ENCODE measurements at regions not wholly inside any gene's neighbourhood (a gene's known extent, or its start where the extent isn't known, plus 50 kb on each side); places are given as distances from the start of the nearest gene placed in this dataset.
"Not testable (repeated sequence)": the region's sequence is repeated elsewhere in the genome, so short reads cannot be mapped to it uniquely, and the experiment has no call there.

DNA sequence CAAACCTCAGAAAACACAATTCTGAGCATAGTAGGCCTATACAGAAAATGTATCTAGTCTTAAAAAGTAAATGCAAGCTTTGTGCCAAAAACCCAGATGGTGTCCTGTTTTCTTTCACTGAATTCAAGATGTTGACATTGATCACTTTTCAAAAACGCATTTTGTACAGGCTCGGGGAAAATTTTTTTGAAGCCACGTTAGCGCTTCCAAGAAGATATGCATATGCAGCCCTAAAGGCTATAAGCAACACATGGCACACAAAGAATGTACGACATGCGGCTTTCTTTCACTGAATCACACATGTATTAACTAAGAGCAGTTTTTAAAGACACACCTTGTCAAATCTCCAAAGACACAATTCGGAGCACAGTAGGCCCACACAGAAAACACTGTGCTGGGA lies 115.4 kb downstream of the MRPL57 start:
- DNase-seq: no peak
- H3K36me3 ChIP-seq (ENCODE audit: control insufficient read depth, insufficient read depth, low read length): no peaks in the 10 kb centered on the region
- no peak overlapping the region for H3K4me3 ChIP-seq (ENCODE audit: insufficient read depth, low read depth, low read length, poor library complexity, severe bottlenecking)
- H3K9me3 ChIP-seq (ENCODE audit: control insufficient read depth, low read length): no peaks in the 10 kb centered on the region
- H3K27ac ChIP-seq (ENCODE audit: insufficient read depth, low read length, poor library complexity, severe bottlenecking): no peak overlapping the region
- no peaks in the 10 kb centered on the region for H3K27me3 ChIP-seq (replicated peaks; ENCODE audit: control insufficient read depth, insufficient read depth, low read length, poor library complexity, severe bottlenecking)
- no peaks in the 10 kb centered on the region for H3K4me1 ChIP-seq (ENCODE audit: control insufficient read depth, insufficient read depth, low read length, poor library complexity, severe bottlenecking)

DNA sequence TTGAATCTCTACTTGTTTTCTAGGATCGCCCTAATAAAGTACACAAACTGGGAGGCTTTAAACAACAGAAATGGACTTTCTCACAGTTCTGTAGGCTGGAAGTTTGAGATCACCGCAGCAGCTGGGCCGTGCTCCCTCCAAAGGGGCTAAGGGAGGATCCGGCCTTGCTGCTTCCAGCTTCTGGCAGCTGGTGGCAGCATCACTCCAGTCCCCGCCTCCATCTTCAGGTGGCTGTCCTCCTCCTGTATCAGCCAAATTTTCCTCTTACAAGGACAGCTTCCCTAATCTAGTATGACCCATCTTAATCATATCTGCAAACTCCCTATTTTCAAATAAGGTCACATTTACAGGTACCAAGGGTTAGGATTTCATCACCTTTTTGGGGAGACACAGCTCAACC lies 120.5 kb downstream of the MRPL57 start:
- not testable (repeated sequence) for DNase-seq; H3K36me3 ChIP-seq (ENCODE audit: control insufficient read depth, insufficient read depth, low read length); H3K4me3 ChIP-seq (ENCODE audit: insufficient read depth, low read depth, low read length, poor library complexity, severe bottlenecking); H3K4me1 ChIP-seq (ENCODE audit: control insufficient read depth, insufficient read depth, low read length, poor library complexity, severe bottlenecking); H3K27me3 ChIP-seq (replicated peaks; ENCODE audit: control insufficient read depth, insufficient read depth, low read length, poor library complexity, severe bottlenecking); H3K27ac ChIP-seq (ENCODE audit: insufficient read depth, low read length, poor library complexity, severe bottlenecking); H3K9me3 ChIP-seq (ENCODE audit: control insufficient read depth, low read length)

DNA sequence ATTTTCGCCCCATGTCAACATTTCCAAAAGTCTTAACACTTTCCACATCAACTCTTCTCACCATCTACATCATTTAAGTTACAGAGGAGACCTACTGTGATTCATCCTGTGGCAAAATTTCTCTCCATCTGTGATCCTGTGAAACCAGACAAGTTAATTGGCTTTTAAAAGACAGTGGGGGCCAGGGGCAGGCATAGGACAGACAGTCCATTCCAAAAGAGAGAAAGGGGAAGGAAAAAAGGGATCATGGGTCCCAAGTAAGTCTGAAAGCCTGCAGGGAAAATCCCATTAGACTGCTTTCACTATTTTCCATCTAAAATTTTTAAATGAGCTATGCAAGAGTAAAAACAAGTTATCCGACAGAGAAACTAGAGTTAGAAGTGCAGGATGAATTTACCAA lies 121.0 kb downstream of the MRPL57 start:
- no peaks in the 10 kb centered on the region for H3K4me1 ChIP-seq (ENCODE audit: control insufficient read depth, insufficient read depth, low read length, poor library complexity, severe bottlenecking)
- no peaks in the 10 kb centered on the region for H3K36me3 ChIP-seq (ENCODE audit: control insufficient read depth, insufficient read depth, low read length)
- no peaks in the 10 kb centered on the region for H3K9me3 ChIP-seq (ENCODE audit: control insufficient read depth, low read length)
- peak overlapping the region; percentile 80 for H3K4me3 ChIP-seq (ENCODE audit: insufficient read depth, low read depth, low read length, poor library complexity, severe bottlenecking)
- H3K27me3 ChIP-seq (replicated peaks; ENCODE audit: control insufficient read depth, insufficient read depth, low read length, poor library complexity, severe bottlenecking): no peaks in the 10 kb centered on the region
- peak overlapping the region; percentile 14 for H3K27ac ChIP-seq (ENCODE audit: insufficient read depth, low read length, poor library complexity, severe bottlenecking)
- DNase-seq: no peak

DNA sequence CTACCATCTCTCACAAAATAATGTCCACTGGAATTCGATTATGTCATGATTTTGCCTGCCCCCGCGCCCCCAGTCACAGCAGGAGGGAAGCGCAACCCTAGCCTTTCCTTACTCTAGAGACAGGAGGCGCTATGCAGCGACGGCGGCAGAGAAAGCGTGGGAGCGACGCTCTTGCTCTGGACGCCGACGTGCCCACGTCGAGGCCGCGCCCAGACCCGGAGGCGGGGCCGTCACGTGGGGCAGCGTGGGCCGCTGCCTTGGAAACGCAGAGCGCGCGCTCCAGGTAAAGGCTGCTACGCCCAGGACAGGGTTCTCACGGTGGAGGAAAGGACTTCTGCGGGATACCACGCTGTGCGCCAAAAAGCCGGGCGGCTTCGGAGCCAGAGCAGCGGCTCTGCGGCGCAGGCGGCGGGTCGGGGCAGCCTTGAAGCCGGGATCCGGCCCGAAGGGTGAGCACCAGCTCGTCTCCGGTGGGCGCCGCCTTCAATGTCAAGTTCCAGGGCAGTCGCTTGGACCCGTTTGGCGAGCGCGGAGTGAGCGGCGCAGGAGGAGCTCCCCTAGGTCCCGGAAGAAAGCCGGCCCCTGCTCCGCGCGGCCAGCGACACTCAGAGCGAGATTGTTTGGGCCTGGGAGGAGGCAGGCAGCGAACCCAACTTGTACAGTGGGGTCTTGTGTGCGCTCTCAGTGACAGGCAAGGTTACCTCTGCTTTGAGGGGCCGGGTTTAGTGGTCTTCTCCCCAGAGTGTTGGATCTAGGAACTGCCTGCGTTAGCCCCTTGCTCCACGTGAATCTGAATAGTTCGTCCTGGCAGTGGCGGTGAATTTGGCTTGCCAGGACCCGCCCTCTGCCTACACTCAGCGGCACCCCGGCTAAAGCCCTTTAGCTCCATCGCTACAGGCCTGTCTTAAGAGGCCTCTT lies 121.7 kb downstream of the MRPL57 start:
- Histone ChIP-seq H3K36me3 (ENCODE audit: control insufficient read depth, insufficient read depth, low read length) (no peaks in the 10 kb centered on the region), H3K4me1 (ENCODE audit: control insufficient read depth, insufficient read depth, low read length, poor library complexity, severe bottlenecking) (no peaks in the 10 kb centered on the region), H3K27ac (ENCODE audit: insufficient read depth, low read length, poor library complexity, severe bottlenecking) (peak overlapping the region; percentile 22), H3K27me3 (replicated peaks; ENCODE audit: control insufficient read depth, insufficient read depth, low read length, poor library complexity, severe bottlenecking) (no peaks in the 10 kb centered on the region), H3K4me3 (ENCODE audit: insufficient read depth, low read depth, low read length, poor library complexity, severe bottlenecking) (peak overlapping the region; percentile 80), H3K9me3 (ENCODE audit: control insufficient read depth, low read length) (no peaks in the 10 kb centered on the region)
- peak; percentile 63 to 75 (median 74) for DNase-seq

DNA sequence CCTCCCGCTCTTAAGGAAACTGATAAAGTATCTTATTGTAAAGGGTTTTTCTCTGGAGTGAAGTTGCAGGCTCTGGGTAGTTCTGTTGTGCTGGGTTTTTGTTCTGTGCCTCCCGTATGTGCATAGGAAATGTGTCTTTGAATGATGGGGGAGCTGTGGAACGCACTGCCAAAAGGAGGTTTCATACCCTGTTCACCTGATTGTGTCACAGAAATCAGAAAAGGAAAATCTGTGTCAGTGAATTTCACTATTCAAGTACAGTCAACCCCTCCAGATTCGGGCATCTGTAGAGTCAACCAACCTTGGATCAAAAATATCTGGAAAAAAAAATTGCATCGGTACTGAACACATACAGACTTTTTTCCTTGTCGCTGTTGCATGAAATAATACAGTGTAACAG lies 127.8 kb downstream of the MRPL57 start:
- H3K27me3 ChIP-seq (replicated peaks; ENCODE audit: control insufficient read depth, insufficient read depth, low read length, poor library complexity, severe bottlenecking): no peaks in the 10 kb centered on the region
- no peaks in the 10 kb centered on the region for H3K4me1 ChIP-seq (ENCODE audit: control insufficient read depth, insufficient read depth, low read length, poor library complexity, severe bottlenecking)
- DNase-seq: no peak
- H3K9me3 ChIP-seq (ENCODE audit: control insufficient read depth, low read length): no peaks in the 10 kb centered on the region
- no peak overlapping the region for H3K4me3 ChIP-seq (ENCODE audit: insufficient read depth, low read depth, low read length, poor library complexity, severe bottlenecking)
- no peak overlapping the region for H3K27ac ChIP-seq (ENCODE audit: insufficient read depth, low read length, poor library complexity, severe bottlenecking)
- no peaks in the 10 kb centered on the region for H3K36me3 ChIP-seq (ENCODE audit: control insufficient read depth, insufficient read depth, low read length)

DNA sequence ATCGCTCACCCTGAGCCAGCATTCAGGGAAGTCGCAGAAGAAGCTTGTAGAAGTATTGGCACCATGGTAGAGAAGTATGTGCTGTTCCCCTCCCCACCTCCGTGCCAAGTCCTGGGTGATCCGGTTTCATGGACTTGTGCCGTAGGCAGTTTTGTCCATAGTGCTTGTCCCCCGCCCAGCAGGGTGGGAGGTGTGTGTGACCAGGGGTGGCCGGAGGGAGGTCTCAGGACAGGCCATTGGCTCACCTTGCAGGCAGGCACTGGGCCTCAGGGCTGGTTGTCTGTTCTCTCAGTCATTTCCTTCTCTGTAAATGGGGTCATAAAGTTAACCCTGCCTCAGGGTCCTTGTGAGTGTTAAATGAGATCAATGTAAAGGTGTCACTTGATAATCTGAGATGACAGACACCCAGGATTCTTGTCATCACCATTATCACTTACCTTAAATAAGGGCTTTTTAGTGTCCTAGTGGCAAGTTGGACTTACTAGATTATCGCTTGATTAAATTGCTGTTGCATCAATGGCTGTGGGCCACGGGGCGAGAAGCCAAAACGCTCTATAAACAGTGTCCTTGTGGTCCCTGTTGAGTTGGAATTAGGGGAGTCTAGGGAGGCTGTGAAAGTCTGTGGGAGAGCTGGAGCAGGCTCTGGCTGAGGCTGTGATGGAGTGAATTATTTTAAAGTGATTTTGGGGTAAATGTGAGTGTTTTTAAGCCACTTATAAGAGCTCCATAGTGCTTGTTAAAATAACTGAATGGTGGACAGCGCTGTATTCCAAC lies 130.0 kb downstream of the MRPL57 start:
- not testable (repeated sequence) for DNase-seq; H3K36me3 ChIP-seq (ENCODE audit: control insufficient read depth, insufficient read depth, low read length); H3K27me3 ChIP-seq (replicated peaks; ENCODE audit: control insufficient read depth, insufficient read depth, low read length, poor library complexity, severe bottlenecking); H3K4me1 ChIP-seq (ENCODE audit: control insufficient read depth, insufficient read depth, low read length, poor library complexity, severe bottlenecking); H3K9me3 ChIP-seq (ENCODE audit: control insufficient read depth, low read length); H3K4me3 ChIP-seq (ENCODE audit: insufficient read depth, low read depth, low read length, poor library complexity, severe bottlenecking); H3K27ac ChIP-seq (ENCODE audit: insufficient read depth, low read length, poor library complexity, severe bottlenecking)

DNA sequence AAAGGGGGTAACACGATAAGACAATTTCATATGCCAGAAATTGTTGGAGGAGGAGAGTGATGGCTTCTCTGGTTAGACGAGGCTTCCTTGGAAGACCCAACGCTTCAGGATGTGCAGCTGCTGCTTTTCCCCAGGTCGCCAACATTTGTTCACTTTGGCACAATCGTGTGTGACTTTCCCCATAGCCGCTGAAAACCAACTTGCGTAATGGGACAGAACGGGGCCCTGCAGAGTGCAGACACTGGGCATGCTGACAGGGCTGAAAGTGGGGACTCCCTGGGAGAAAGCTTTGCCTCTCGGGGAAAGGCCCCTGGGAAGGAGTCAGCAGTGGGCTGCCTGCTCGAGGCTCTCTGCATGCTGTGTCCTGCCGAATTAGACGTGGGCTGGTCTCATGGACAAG lies 130.7 kb downstream of the MRPL57 start:
- not testable (repeated sequence) for DNase-seq; H3K4me1 ChIP-seq (ENCODE audit: control insufficient read depth, insufficient read depth, low read length, poor library complexity, severe bottlenecking); H3K27me3 ChIP-seq (replicated peaks; ENCODE audit: control insufficient read depth, insufficient read depth, low read length, poor library complexity, severe bottlenecking); H3K36me3 ChIP-seq (ENCODE audit: control insufficient read depth, insufficient read depth, low read length); H3K27ac ChIP-seq (ENCODE audit: insufficient read depth, low read length, poor library complexity, severe bottlenecking); H3K9me3 ChIP-seq (ENCODE audit: control insufficient read depth, low read length); H3K4me3 ChIP-seq (ENCODE audit: insufficient read depth, low read depth, low read length, poor library complexity, severe bottlenecking)

DNA sequence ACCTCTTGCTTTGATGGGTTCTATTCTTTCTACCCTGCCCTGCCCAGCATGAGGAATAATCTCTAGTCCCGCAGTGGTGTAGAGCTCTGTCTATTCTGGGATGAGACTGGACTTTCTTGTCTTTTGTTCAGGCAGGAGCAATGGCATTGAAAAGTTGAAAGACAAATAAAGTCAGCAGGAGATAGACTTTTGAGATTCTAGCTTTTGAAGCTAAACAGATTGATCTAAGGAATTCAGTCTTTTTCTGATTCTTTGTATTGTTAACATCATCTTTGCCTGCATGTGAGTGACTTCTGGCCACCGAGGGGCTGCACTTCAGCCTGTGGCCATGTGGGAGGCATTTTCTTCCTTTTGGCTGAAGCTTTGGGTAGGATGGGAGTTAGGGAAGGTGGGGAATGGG lies 132.4 kb downstream of the MRPL57 start:
- no peaks in the 10 kb centered on the region for H3K36me3 ChIP-seq (ENCODE audit: control insufficient read depth, insufficient read depth, low read length)
- H3K27me3 ChIP-seq (replicated peaks; ENCODE audit: control insufficient read depth, insufficient read depth, low read length, poor library complexity, severe bottlenecking): no peaks in the 10 kb centered on the region
- DNase-seq: no peak
- no peak overlapping the region for H3K27ac ChIP-seq (ENCODE audit: insufficient read depth, low read length, poor library complexity, severe bottlenecking)
- no peaks in the 10 kb centered on the region for H3K4me1 ChIP-seq (ENCODE audit: control insufficient read depth, insufficient read depth, low read length, poor library complexity, severe bottlenecking)
- H3K9me3 ChIP-seq (ENCODE audit: control insufficient read depth, low read length): no peaks in the 10 kb centered on the region
- H3K4me3 ChIP-seq (ENCODE audit: insufficient read depth, low read depth, low read length, poor library complexity, severe bottlenecking): no peak overlapping the region

DNA sequence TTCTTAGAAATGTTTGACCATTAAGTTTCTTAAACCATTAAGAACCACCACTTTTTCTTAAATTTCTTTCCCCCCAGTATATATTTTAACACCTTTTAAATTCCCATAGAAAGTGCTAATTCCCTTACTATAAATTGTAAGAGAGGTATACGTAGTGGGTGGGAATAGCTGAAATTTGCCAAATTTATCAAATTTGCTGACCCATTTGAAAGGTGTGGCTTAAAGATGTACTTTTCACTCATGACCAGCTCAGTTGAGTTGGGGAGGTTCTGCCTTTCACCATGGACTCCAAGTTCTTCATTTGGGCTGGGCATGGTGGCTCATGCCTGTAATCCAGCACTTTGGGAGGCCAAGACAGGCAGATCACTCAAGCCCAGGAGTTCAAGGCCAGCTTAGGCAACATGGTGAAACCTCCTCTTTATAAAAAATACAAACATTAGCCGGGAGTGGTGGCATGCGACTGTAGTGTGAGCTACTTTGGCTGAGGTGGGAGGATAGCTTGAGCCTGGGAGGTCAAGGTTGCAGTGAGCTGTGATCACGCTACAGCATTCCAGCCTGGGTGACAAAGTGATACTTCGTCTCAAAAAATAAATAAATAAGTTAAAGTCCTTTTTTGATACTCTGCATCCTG lies 133.2 kb downstream of the MRPL57 start:
- DNase-seq: no peak
- no peaks in the 10 kb centered on the region for H3K4me1 ChIP-seq (ENCODE audit: control insufficient read depth, insufficient read depth, low read length, poor library complexity, severe bottlenecking)
- H3K27me3 ChIP-seq (replicated peaks; ENCODE audit: control insufficient read depth, insufficient read depth, low read length, poor library complexity, severe bottlenecking): no peaks in the 10 kb centered on the region
- no peak overlapping the region for H3K27ac ChIP-seq (ENCODE audit: insufficient read depth, low read length, poor library complexity, severe bottlenecking)
- H3K9me3 ChIP-seq (ENCODE audit: control insufficient read depth, low read length): no peaks in the 10 kb centered on the region
- no peak overlapping the region for H3K4me3 ChIP-seq (ENCODE audit: insufficient read depth, low read depth, low read length, poor library complexity, severe bottlenecking)
- no peaks in the 10 kb centered on the region for H3K36me3 ChIP-seq (ENCODE audit: control insufficient read depth, insufficient read depth, low read length)

DNA sequence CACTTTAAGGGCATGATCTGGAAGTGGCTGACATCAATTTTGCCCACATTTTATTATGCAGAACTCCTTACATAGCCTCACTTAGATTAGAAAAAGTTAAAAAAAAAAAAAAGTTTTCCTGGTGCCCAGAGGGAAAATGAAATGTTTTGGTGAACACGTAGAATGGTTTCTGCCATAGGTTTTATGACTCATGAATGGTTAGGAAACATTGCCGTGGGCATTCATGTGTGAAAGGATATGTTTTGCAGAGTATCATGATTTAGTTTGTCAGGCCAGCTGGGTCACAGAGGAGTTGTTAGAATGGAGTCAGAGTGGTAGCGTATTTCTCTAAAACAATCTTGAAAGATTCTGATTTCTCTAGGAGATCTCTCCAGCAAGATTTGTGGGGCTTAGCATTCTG lies 133.8 kb downstream of the MRPL57 start:
- Histone ChIP-seq H3K4me1 (ENCODE audit: control insufficient read depth, insufficient read depth, low read length, poor library complexity, severe bottlenecking) (no peaks in the 10 kb centered on the region), H3K27me3 (replicated peaks; ENCODE audit: control insufficient read depth, insufficient read depth, low read length, poor library complexity, severe bottlenecking) (no peaks in the 10 kb centered on the region), H3K36me3 (ENCODE audit: control insufficient read depth, insufficient read depth, low read length) (no peaks in the 10 kb centered on the region), H3K9me3 (ENCODE audit: control insufficient read depth, low read length) (no peaks in the 10 kb centered on the region), H3K27ac (ENCODE audit: insufficient read depth, low read length, poor library complexity, severe bottlenecking) (no peak overlapping the region), H3K4me3 (ENCODE audit: insufficient read depth, low read depth, low read length, poor library complexity, severe bottlenecking) (no peak overlapping the region)
- DNase-seq: no peak

All from effector memory CD4-positive, alpha-beta T cell (primary cell).